HCT116 (cell line): ENCODE measurements at regions not wholly inside any gene's neighbourhood (a gene's known extent, or its start where the extent isn't known, plus 50 kb on each side); places are given as distances from the start of the nearest gene placed in this dataset.

Experiments used
- CEBPB ChIP-seq: IDR thresholded peaks from 2 replicates; pipeline ENCODE4 v1.6.1; 2012; ENCODE audit warnings: low read depth
- EZH2 ChIP-seq: fragments of 200-600 bp; sonication (generic); IDR thresholded peaks from 2 replicates; pipeline ENCODE4 v1.6.1; 2017; ENCODE audit warnings: antibody characterized with exemption, mixed run types
- EZH2phosphoT487 ChIP-seq: fragments of 200-600 bp; IDR thresholded peaks from 2 replicates; pipeline ENCODE4 v1.6.1; 2018; ENCODE audit warnings: antibody characterized with exemption, borderline replicate concordance
- JUND ChIP-seq: IDR thresholded peaks from 2 replicates; pipeline ENCODE4 v1.6.1; 2012
- POLR2A ChIP-seq: IDR thresholded peaks from 2 replicates; pipeline ENCODE4 v1.7.0; 2011; ENCODE audit warnings: borderline replicate concordance; ENCODE audit not compliant: insufficient read depth, insufficient read length; ENCODE audit errors: extremely low read depth
- POLR2AphosphoS5 ChIP-seq: IDR thresholded peaks from 2 replicates; pipeline ENCODE4 v1.6.1; 2011; ENCODE audit warnings: mild to moderate bottlenecking, low read depth, low read length, moderate library complexity
- RAD21 ChIP-seq: IDR thresholded peaks from 2 replicates; pipeline ENCODE4 v1.6.1; 2012; ENCODE audit warnings: low read depth, mild to moderate bottlenecking
- SIN3A ChIP-seq: IDR thresholded peaks from 2 replicates; pipeline ENCODE4 v1.6.1; 2012; ENCODE audit warnings: low read depth
- YY1 ChIP-seq: IDR thresholded peaks from 2 replicates; pipeline ENCODE4 v1.6.1; 2011; ENCODE audit warnings: low read length, low read depth, moderate library complexity, mild to moderate bottlenecking; ENCODE audit not compliant: insufficient replicate concordance; ENCODE audit errors: extremely low read depth
- ZFX ChIP-seq: fragments of 450-650 bp; IDR thresholded peaks from 2 replicates; pipeline ENCODE4 v1.6.1; 2017
- TF ChIP-seq, protein P1 (sequence below), 3 experiments: fragments of 200-600 bp in 1 of 3; sonication (generic) in 1 of 3; IDR thresholded peaks in 2 of 3; conservative IDR thresholded peaks in 1 of 3; 2 replicates each; pipeline ENCODE4 v1.5.1; 2012 to 2017; ENCODE audit warnings: low read depth in 2 of 3, low read length in 2 of 3, antibody characterized with exemption in 1 of 3, borderline replicate concordance in 1 of 3, control low read depth in 1 of 3, mild to moderate bottlenecking in 1 of 3, mixed read lengths in 1 of 3, mixed run types in 1 of 3, moderate library complexity in 1 of 3; ENCODE audit not compliant: insufficient read depth in 1 of 3
- TF ChIP-seq, protein P2 (sequence below): IDR thresholded peaks from 2 replicates; pipeline ENCODE4 v1.6.1; 2012
- TF ChIP-seq, protein P3 (sequence below): IDR thresholded peaks from 2 replicates; pipeline ENCODE4 v1.6.1; 2012; ENCODE audit warnings: low read depth

DNA sequence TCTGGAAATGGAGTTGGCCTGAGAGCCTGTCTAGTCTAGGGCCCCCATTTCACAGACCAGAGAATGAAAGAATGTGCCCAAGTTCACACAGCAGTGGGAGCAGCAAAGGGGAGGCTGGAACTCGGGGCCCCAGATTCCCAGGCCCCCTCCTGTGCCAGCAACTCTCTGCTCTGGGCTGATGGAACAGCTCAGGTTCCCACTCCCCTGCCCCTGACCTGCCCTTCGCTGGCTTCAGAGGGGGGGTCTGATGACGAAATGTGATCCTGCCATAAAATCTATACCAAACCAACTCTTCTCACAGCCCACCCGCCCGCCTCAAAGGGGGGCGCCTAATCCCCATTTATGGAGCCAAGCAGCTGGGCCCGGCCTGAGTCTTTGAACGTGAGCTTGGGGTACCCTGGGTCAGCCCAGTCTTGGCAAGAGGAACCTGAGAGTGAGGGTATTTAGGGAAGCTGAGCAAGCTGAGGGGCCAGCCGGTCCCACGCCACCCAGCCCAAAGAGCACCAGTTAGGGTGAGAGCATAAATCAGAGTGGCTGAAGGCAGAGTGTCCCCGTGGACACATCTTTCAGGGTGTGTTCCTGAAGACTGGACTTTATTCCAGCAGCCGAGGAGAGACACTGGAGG, 65.0 kb downstream of the FOXD2 start:
- TF ChIP-seq POLR2A, result no peak
- TF ChIP-seq, protein P1, sequence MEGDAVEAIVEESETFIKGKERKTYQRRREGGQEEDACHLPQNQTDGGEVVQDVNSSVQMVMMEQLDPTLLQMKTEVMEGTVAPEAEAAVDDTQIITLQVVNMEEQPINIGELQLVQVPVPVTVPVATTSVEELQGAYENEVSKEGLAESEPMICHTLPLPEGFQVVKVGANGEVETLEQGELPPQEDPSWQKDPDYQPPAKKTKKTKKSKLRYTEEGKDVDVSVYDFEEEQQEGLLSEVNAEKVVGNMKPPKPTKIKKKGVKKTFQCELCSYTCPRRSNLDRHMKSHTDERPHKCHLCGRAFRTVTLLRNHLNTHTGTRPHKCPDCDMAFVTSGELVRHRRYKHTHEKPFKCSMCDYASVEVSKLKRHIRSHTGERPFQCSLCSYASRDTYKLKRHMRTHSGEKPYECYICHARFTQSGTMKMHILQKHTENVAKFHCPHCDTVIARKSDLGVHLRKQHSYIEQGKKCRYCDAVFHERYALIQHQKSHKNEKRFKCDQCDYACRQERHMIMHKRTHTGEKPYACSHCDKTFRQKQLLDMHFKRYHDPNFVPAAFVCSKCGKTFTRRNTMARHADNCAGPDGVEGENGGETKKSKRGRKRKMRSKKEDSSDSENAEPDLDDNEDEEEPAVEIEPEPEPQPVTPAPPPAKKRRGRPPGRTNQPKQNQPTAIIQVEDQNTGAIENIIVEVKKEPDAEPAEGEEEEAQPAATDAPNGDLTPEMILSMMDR (IDR thresholded peaks at IDR 0.05 in 2 of 3, conservative IDR thresholded peaks at IDR 0.05 in 1 of 3; ENCODE audit: borderline replicate concordance in 1 of 3, insufficient read depth in 1 of 3, low read depth in 2 of 3, low read length in 2 of 3), result no peak
- no peak for TF ChIP-seq EZH2
- no peak for TF ChIP-seq SIN3A
- TF ChIP-seq JUND, result no peak
- no peak for TF ChIP-seq EZH2phosphoT487
- TF ChIP-seq, protein P2, sequence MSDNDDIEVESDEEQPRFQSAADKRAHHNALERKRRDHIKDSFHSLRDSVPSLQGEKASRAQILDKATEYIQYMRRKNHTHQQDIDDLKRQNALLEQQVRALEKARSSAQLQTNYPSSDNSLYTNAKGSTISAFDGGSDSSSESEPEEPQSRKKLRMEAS, result no peak
- TF ChIP-seq ZFX, result no peak
- no peak for TF ChIP-seq YY1
- TF ChIP-seq RAD21, result no peak
- TF ChIP-seq, protein P3, sequence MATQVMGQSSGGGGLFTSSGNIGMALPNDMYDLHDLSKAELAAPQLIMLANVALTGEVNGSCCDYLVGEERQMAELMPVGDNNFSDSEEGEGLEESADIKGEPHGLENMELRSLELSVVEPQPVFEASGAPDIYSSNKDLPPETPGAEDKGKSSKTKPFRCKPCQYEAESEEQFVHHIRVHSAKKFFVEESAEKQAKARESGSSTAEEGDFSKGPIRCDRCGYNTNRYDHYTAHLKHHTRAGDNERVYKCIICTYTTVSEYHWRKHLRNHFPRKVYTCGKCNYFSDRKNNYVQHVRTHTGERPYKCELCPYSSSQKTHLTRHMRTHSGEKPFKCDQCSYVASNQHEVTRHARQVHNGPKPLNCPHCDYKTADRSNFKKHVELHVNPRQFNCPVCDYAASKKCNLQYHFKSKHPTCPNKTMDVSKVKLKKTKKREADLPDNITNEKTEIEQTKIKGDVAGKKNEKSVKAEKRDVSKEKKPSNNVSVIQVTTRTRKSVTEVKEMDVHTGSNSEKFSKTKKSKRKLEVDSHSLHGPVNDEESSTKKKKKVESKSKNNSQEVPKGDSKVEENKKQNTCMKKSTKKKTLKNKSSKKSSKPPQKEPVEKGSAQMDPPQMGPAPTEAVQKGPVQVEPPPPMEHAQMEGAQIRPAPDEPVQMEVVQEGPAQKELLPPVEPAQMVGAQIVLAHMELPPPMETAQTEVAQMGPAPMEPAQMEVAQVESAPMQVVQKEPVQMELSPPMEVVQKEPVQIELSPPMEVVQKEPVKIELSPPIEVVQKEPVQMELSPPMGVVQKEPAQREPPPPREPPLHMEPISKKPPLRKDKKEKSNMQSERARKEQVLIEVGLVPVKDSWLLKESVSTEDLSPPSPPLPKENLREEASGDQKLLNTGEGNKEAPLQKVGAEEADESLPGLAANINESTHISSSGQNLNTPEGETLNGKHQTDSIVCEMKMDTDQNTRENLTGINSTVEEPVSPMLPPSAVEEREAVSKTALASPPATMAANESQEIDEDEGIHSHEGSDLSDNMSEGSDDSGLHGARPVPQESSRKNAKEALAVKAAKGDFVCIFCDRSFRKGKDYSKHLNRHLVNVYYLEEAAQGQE, result no peak
- TF ChIP-seq POLR2AphosphoS5, result no peak
- no peak for TF ChIP-seq CEBPB
